H1 (cell line): ENCODE measurements at regions not wholly inside any gene's neighbourhood (a gene's known extent, or its start where the extent isn't known, plus 50 kb on each side); places are given as distances from the start of the nearest gene placed in this dataset.

Source experiments
- CTCF ChIA-PET: fragments of 300-600 bp; sonication (Branson Sonifier 250); formaldehyde crosslinking; loops from one replicate; lab custom pipeline; 2021; ENCODE audit not compliant: partially characterized antibody; lab: Charles Lee
- POLR2A ChIA-PET: fragments of 300-600 bp; sonication (Branson Sonifier 250); formaldehyde crosslinking; loops from one replicate; lab custom pipeline; 2021; ENCODE audit warnings: inconsistent platforms; ENCODE audit not compliant: partially characterized antibody; lab: Charles Lee
- DNase-seq, 2 experiments: peaks; one replicate each; pipeline versions ENCODE4 v3.0.0 to v3.0.0-alpha.2; 2010 to 2022; ENCODE audit warnings: low spot score in 2 of 2, low read depth in 1 of 2, mixed read lengths in 1 of 2
- FAIRE-seq: peaks from 2 replicates; lab custom pipeline; 2011; peaks lifted over from hg19 to GRCh38; lab: Jason Lieb, UNC
- H2AFZ ChIP-seq: 2 replicates; pipeline ENCODE4 v1.8.1; 2012; ENCODE audit warnings: low read length, inconsistent platforms
- H2AK5ac ChIP-seq: 2 replicates; pipeline ENCODE4 v1.6.1; 2013; ENCODE audit warnings: low read depth, low read length
- H2BK120ac ChIP-seq: replicated peaks from 2 replicates; pipeline ENCODE3; 2013; ENCODE audit warnings: low read depth, low read length, inconsistent platforms
- H2BK12ac ChIP-seq: 2 replicates; pipeline ENCODE4 v1.6.1; 2013; ENCODE audit warnings: low read depth, low read length
- H2BK15ac ChIP-seq: 2 replicates; pipeline ENCODE4 v1.6.1; 2013; ENCODE audit warnings: low read length
- H2BK20ac ChIP-seq: 2 replicates; pipeline ENCODE4 v1.6.1; 2013; ENCODE audit warnings: low read length
- H2BK5ac ChIP-seq: 2 replicates; pipeline ENCODE4 v1.6.1; 2013; ENCODE audit warnings: low read depth, low read length
- H3K14ac ChIP-seq: 2 replicates; pipeline ENCODE4 v1.6.1; 2013; ENCODE audit warnings: inconsistent platforms; ENCODE audit not compliant: insufficient read length
- H3K18ac ChIP-seq: 2 replicates; pipeline ENCODE4 v1.6.1; 2013; ENCODE audit warnings: low read length; ENCODE audit errors: extremely low read depth
- H3K23ac ChIP-seq: 2 replicates; pipeline ENCODE4 v1.6.1; 2013; ENCODE audit warnings: inconsistent platforms; ENCODE audit not compliant: insufficient read length
- H3K23me2 ChIP-seq: 2 replicates; pipeline ENCODE4 v1.6.1; 2013; ENCODE audit warnings: low read depth, low read length
- H3K27ac ChIP-seq: 2 replicates; pipeline ENCODE4 v1.6.1; 2011; ENCODE audit warnings: low read depth, low read length, inconsistent platforms
- H3K27me3 ChIP-seq, 4 experiments: replicated peaks in 1 of 4; 1 replicate in 1 of 4; 2 replicates in 3 of 4; pipeline versions ENCODE4 v1.6.1 to v1.8.1; 2011 to 2013; ENCODE audit warnings: low read length in 3 of 4, mild to moderate bottlenecking in 3 of 4, inconsistent platforms in 2 of 4, mixed read lengths in 2 of 4, moderate library complexity in 1 of 4; ENCODE audit not compliant: control insufficient read depth in 3 of 4, insufficient read depth in 3 of 4; ENCODE audit errors: extremely low read depth in 1 of 4
- H3K36me3 ChIP-seq, 4 experiments: 2 replicates each; pipeline versions ENCODE4 v1.6.1 to v1.8.1; 2011 to 2013; ENCODE audit warnings: mild to moderate bottlenecking in 4 of 4, low read length in 3 of 4, moderate library complexity in 2 of 4, control low read depth in 1 of 4, inconsistent platforms in 1 of 4; ENCODE audit not compliant: insufficient read depth in 4 of 4, control insufficient read depth in 2 of 4
- H3K4ac ChIP-seq: replicated peaks from 2 replicates; pipeline ENCODE3; 2013; ENCODE audit warnings: low read length, low read depth, mixed read lengths, inconsistent platforms; ENCODE audit not compliant: insufficient read length
- H3K4me1 ChIP-seq, 4 experiments: replicated peaks in 1 of 4; 1 replicate in 1 of 4; 2 replicates in 3 of 4; pipeline versions ENCODE4 v1.6.1 to v1.8.1; 2011 to 2013; ENCODE audit warnings: low read length in 3 of 4, inconsistent platforms in 2 of 4, mixed read lengths in 1 of 4; ENCODE audit not compliant: insufficient read depth in 4 of 4, control insufficient read depth in 3 of 4
- H3K4me2 ChIP-seq, 2 experiments: 2 replicates each; pipeline versions ENCODE4 v1.6.1 to v1.8.1; 2011 to 2013; ENCODE audit warnings: low read depth in 2 of 2, low read length in 2 of 2, control low read depth in 1 of 2, inconsistent platforms in 1 of 2, mild to moderate bottlenecking in 1 of 2; ENCODE audit not compliant: insufficient read depth in 1 of 2
- H3K4me3 ChIP-seq, 4 experiments: fragments of 200-600, 300-600 bp in 1 of 4; sonication (generic), shearing (Covaris generic), sonication (Bioruptor Twin) in 1 of 4; 2 replicates each; pipeline versions ENCODE4 v1.5.1 to v1.8.1; 2011 to 2016; ENCODE audit warnings: low read length in 4 of 4, low read depth in 3 of 4, control low read depth in 2 of 4, inconsistent platforms in 2 of 4, mild to moderate bottlenecking in 2 of 4, mixed read lengths in 1 of 4, moderate library complexity in 1 of 4; ENCODE audit not compliant: insufficient read depth in 2 of 4; ENCODE audit errors: extremely low read depth in 1 of 4
- H3K56ac ChIP-seq: replicated peaks from 2 replicates; pipeline ENCODE3; 2013; ENCODE audit warnings: low read depth, mild to moderate bottlenecking, mixed read lengths, low read length, inconsistent platforms; ENCODE audit not compliant: insufficient read length
- H3K79me1 ChIP-seq: 2 replicates; pipeline ENCODE4 v1.6.1; 2013; ENCODE audit warnings: low read depth, low read length, control low read depth
- H3K79me2 ChIP-seq, 2 experiments: 2 replicates each; pipeline versions ENCODE4 v1.6.1 to v1.8.1; 2012 to 2013; ENCODE audit warnings: low read length in 2 of 2, mild to moderate bottlenecking in 2 of 2, inconsistent platforms in 1 of 2; ENCODE audit not compliant: insufficient read depth in 2 of 2, control insufficient read depth in 1 of 2
- H3K9ac ChIP-seq, 4 experiments: replicated peaks in 1 of 4; 1 replicate in 1 of 4; 2 replicates in 3 of 4; pipeline versions ENCODE4 v1.6.1 to v1.8.1; 2011 to 2013; ENCODE audit warnings: low read depth in 3 of 4, low read length in 3 of 4, control low read depth in 2 of 4, mild to moderate bottlenecking in 2 of 4, moderate library complexity in 2 of 4, inconsistent platforms in 1 of 4; ENCODE audit errors: extremely low read depth in 1 of 4
- H3K9me3 ChIP-seq, 2 experiments: 2 replicates each; pipeline versions ENCODE4 v1.6.1 to v1.8.1; 2012 to 2013; ENCODE audit warnings: mild to moderate bottlenecking in 2 of 2, moderate library complexity in 2 of 2, control low read depth in 1 of 2, inconsistent platforms in 1 of 2, low read depth in 1 of 2, low read length in 1 of 2, mixed read lengths in 1 of 2; ENCODE audit not compliant: insufficient read depth in 2 of 2
- H4K20me1 ChIP-seq, 2 experiments: replicated peaks in 1 of 2; 2 replicates each; pipeline versions ENCODE3 to v1.8.1; 2011 to 2013; ENCODE audit warnings: inconsistent platforms in 2 of 2, low read length in 2 of 2, mild to moderate bottlenecking in 1 of 2; ENCODE audit not compliant: insufficient read depth in 2 of 2, control insufficient read depth in 1 of 2
- H4K5ac ChIP-seq: 2 replicates; pipeline ENCODE4 v1.6.1; 2013; ENCODE audit warnings: low read length, low read depth, mixed read lengths, inconsistent platforms; ENCODE audit not compliant: insufficient read length
- H4K8ac ChIP-seq: 2 replicates; pipeline ENCODE4 v1.8.0; 2013; ENCODE audit warnings: mild to moderate bottlenecking, moderate library complexity, low read length, inconsistent platforms; ENCODE audit not compliant: insufficient read depth; ENCODE audit errors: extremely low read depth
- H4K91ac ChIP-seq: replicated peaks from 2 replicates; pipeline ENCODE3; 2013; ENCODE audit warnings: low read length, mixed read lengths, inconsistent platforms; ENCODE audit not compliant: insufficient read length
- BACH1 ChIP-seq: IDR thresholded peaks from 2 replicates; pipeline ENCODE4 v1.6.1; 2012; ENCODE audit warnings: low read length, improper control_type of control experiment
- CEBPB ChIP-seq: IDR thresholded peaks from 2 replicates; pipeline ENCODE4 v1.6.1; 2012; ENCODE audit warnings: low read depth, low read length
- CHD1 ChIP-seq: IDR thresholded peaks from 2 replicates; pipeline ENCODE4 v1.6.1; 2012; ENCODE audit warnings: low read depth, low read length, improper control_type of control experiment
- EZH2 ChIP-seq: fragments of 200-600 bp; sonication (generic); IDR thresholded peaks from 2 replicates; pipeline ENCODE4 v1.7.1; 2012; ENCODE audit warnings: low read depth, mild to moderate bottlenecking, moderate library complexity, low read length, inconsistent platforms; ENCODE audit not compliant: severe bottlenecking
- HDAC6 ChIP-seq: IDR thresholded peaks from one replicate; pipeline ENCODE4 v1.7.1; 2012; ENCODE audit warnings: low read depth, mild to moderate bottlenecking, inconsistent platforms, low read length, moderate library complexity
- KDM1A ChIP-seq: fragments of 200-600, 300-600 bp; sonication (generic); IDR thresholded peaks from 2 replicates; pipeline ENCODE4 v1.7.1; 2016; ENCODE audit warnings: mild to moderate bottlenecking, low read length, borderline replicate concordance
- SIX5 ChIP-seq: IDR thresholded peaks from 2 replicates; pipeline ENCODE4 v1.6.1; 2011; ENCODE audit warnings: mild to moderate bottlenecking, low read depth, low read length
- SP2 ChIP-seq: IDR thresholded peaks from 2 replicates; pipeline ENCODE4 v1.6.1; 2012; ENCODE audit warnings: mild to moderate bottlenecking, low read length, inconsistent platforms
- SRF ChIP-seq: IDR thresholded peaks from 2 replicates; pipeline ENCODE4 v1.6.1; 2011; ENCODE audit warnings: mild to moderate bottlenecking, low read depth, low read length, moderate library complexity
- ZNF274 ChIP-seq: IDR thresholded peaks from 2 replicates; pipeline ENCODE4 v1.7.0; 2012; ENCODE audit warnings: low read length, borderline replicate concordance; ENCODE audit errors: extremely low read depth
- WGBS, 2 experiments: shearing (Covaris generic) in 1 of 2; methylation state at CpG; one replicate each; pipeline versions ENCODE4 v1.1.6 to v1.1.7; 2013 to 2015; ENCODE audit warnings: low lambda C conversion rate in 2 of 2, mixed read lengths in 2 of 2, inconsistent platforms in 1 of 2, low coverage in 1 of 2, missing lambda C conversion rate in 1 of 2; ENCODE audit not compliant: insufficient replicate concordance in 2 of 2, insufficient coverage in 1 of 2, insufficient read length in 1 of 2; ENCODE audit errors: extremely low coverage in 1 of 2, missing lambda C conversion rate in 1 of 2; 5-methylcytosine and 5-hydroxymethylcytosine counted together
- TF ChIP-seq, protein P1 (sequence below): IDR thresholded peaks from 2 replicates; pipeline ENCODE4 v1.6.1; 2012; ENCODE audit warnings: inconsistent platforms
- TF ChIP-seq, protein P2 (sequence below), 3 experiments: IDR thresholded peaks; 1 replicate in 2 of 3; 2 replicates in 1 of 3; pipeline versions ENCODE4 v1.5.1 to v1.6.1; 2011; ENCODE audit warnings: low read length in 3 of 3, mild to moderate bottlenecking in 3 of 3, inconsistent platforms in 2 of 3, low read depth in 1 of 3, moderate library complexity in 1 of 3; ENCODE audit not compliant: insufficient read depth in 1 of 3; ENCODE audit errors: control extremely low read depth in 1 of 3

GRCh38 chr3:159146392-159146791, 344.5 kb downstream of the MFSD1 start:
- POLR2A ChIA-PET = no interaction called here
- 89% methylated on average over 3 of the region's 3 CpGs; no CpG with 5 or more reads in 1 of the 2 experiments for WGBS, 2 experiments
- TF ChIP-seq SIX5 (no peak), KDM1A (no peak), CEBPB (no peak), SP2 (no peak), CHD1 (no peak), HDAC6 (no peak), BACH1 (no peak), EZH2 (no peak), SRF (no peak), ZNF274 (no peak)
- TF ChIP-seq, protein P1, sequence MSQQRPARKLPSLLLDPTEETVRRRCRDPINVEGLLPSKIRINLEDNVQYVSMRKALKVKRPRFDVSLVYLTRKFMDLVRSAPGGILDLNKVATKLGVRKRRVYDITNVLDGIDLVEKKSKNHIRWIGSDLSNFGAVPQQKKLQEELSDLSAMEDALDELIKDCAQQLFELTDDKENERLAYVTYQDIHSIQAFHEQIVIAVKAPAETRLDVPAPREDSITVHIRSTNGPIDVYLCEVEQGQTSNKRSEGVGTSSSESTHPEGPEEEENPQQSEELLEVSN = no peak
- TF ChIP-seq, protein P2, sequence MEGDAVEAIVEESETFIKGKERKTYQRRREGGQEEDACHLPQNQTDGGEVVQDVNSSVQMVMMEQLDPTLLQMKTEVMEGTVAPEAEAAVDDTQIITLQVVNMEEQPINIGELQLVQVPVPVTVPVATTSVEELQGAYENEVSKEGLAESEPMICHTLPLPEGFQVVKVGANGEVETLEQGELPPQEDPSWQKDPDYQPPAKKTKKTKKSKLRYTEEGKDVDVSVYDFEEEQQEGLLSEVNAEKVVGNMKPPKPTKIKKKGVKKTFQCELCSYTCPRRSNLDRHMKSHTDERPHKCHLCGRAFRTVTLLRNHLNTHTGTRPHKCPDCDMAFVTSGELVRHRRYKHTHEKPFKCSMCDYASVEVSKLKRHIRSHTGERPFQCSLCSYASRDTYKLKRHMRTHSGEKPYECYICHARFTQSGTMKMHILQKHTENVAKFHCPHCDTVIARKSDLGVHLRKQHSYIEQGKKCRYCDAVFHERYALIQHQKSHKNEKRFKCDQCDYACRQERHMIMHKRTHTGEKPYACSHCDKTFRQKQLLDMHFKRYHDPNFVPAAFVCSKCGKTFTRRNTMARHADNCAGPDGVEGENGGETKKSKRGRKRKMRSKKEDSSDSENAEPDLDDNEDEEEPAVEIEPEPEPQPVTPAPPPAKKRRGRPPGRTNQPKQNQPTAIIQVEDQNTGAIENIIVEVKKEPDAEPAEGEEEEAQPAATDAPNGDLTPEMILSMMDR (IDR thresholded peaks at IDR 0.05; ENCODE audit: control extremely low read depth in 1 of 3, insufficient read depth in 1 of 3, low read depth in 1 of 3, low read length in 3 of 3) = no peak

More at GRCh38 chr3:159146392-159146791, 344.5 kb downstream of the MFSD1 start:
- Histone ChIP-seq H3K23ac (no peak overlapping the region), H2AK5ac (no peak overlapping the region), H3K4me2 (no peak overlapping the region), H2BK20ac (no peak overlapping the region), H3K27ac (no peak overlapping the region), H3K18ac (no peak overlapping the region), H3K4me1 (no peaks in the 10 kb centered on the region), H3K4ac (no peak overlapping the region), H2AFZ (0 out of 2 replicates have a peak overlapping the region, but pooled peaks have one; percentile 14), H3K4me3 (no peak overlapping the region), H2BK15ac (no peak overlapping the region), H4K5ac (no peak overlapping the region), H3K9ac (no peak overlapping the region), H3K56ac (no peak overlapping the region), H3K79me1 (no peaks in the 10 kb centered on the region), H3K23me2 (no peaks in the 10 kb centered on the region), H3K36me3 (no peaks in the 10 kb centered on the region), H4K91ac (no peak overlapping the region), H3K79me2 (no peaks in the 10 kb centered on the region), H2BK120ac (no peak overlapping the region), H3K9me3 (no peaks in the 10 kb centered on the region; a peak in 1 of 4 replicates), H4K8ac (no peak overlapping the region), H3K27me3 (no peaks in the 10 kb centered on the region; a peak in 1 of 7 replicates), H4K20me1 (no peaks in the 10 kb centered on the region), H2BK5ac (no peak overlapping the region), H2BK12ac (no peak overlapping the region), H3K14ac (no peak overlapping the region)
- DNase-seq = no peak
- FAIRE-seq = no peak
- CTCF ChIA-PET = interaction anchor here (0.5 to 3.7 kb wide), 5 partner anchors 16 to 300 kb away, joined by 3 to 17 read pairs (median 5); no protein-coding TSS in a partner anchor
